Peyer's patch (tissue), 4 donors: ENCODE measurements at regions not wholly inside any gene's neighbourhood (a gene's known extent, or its start where the extent isn't known, plus 50 kb on each side); places are given as distances from the start of the nearest gene placed in this dataset.

ENCODE experiments used
- POLR2A ChIP-seq, 2 donors: fragments of 450-650 bp; IDR thresholded peaks; one replicate each; pipeline ENCODE4 v1.5.1; 2017; ENCODE audit warnings: antibody characterized with exemption in 2 of 2, mild to moderate bottlenecking in 2 of 2, moderate library complexity in 2 of 2
- TF ChIP-seq, protein P1 (sequence below), 6 experiments: fragments of 450-650 bp in 4 of 6; fragments of 200-600 bp in 2 of 6; sonication (generic) in 1 of 6; IDR thresholded peaks; one replicate each; pipeline ENCODE4 v1.5.1; 2017 to 2019; ENCODE audit warnings: antibody characterized with exemption in 6 of 6, mild to moderate bottlenecking in 3 of 6, moderate library complexity in 1 of 6

GRCh38 chr3:177730814-177731213 is 533.5 kb upstream of the TBL1XR1 start:
- TF ChIP-seq, protein P1, sequence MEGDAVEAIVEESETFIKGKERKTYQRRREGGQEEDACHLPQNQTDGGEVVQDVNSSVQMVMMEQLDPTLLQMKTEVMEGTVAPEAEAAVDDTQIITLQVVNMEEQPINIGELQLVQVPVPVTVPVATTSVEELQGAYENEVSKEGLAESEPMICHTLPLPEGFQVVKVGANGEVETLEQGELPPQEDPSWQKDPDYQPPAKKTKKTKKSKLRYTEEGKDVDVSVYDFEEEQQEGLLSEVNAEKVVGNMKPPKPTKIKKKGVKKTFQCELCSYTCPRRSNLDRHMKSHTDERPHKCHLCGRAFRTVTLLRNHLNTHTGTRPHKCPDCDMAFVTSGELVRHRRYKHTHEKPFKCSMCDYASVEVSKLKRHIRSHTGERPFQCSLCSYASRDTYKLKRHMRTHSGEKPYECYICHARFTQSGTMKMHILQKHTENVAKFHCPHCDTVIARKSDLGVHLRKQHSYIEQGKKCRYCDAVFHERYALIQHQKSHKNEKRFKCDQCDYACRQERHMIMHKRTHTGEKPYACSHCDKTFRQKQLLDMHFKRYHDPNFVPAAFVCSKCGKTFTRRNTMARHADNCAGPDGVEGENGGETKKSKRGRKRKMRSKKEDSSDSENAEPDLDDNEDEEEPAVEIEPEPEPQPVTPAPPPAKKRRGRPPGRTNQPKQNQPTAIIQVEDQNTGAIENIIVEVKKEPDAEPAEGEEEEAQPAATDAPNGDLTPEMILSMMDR (IDR thresholded peaks at IDR 0.05): no peak
- TF ChIP-seq POLR2A (IDR thresholded peaks at IDR 0.05): no peak
